ENCODE measurements at regions not wholly inside any gene's neighbourhood (a gene's known extent, or its start where the extent isn't known, plus 50 kb on each side); places are given as distances from the start of the nearest gene placed in this dataset.
"Not testable (repeated sequence)": the region's sequence is repeated elsewhere in the genome, so short reads cannot be mapped to it uniquely, and the experiment has no call there.

GRCh38 chr12:47362126-47362705, 282.5 kb upstream of the AMIGO2 start:
- H3K27me3 ChIP-seq, result no peaks in the 10 kb centered on the region
- no peak for DNase-seq
- H3K27ac ChIP-seq, result peak overlapping the region; percentile 35
- H3K9me3 ChIP-seq, result no peaks in the 10 kb centered on the region
- H3K4me1 ChIP-seq, result no peaks in the 10 kb centered on the region
- no peak for TF ChIP-seq CTCF (IDR thresholded peaks at IDR 0.05)
- no peaks in the 10 kb centered on the region for H3K36me3 ChIP-seq
- intact Hi-C loops (cut with DNase I), result no loop called here
- no peak overlapping the region for H3K9ac ChIP-seq (ENCODE audit: low read depth in 2 of 2, low read length in 2 of 2)
- no peak overlapping the region for H3K4me3 ChIP-seq

GRCh38 chr12:47361389-47362021, 281.7 kb upstream of the AMIGO2 start:
- Histone ChIP-seq H3K9me3 (no peaks in the 10 kb centered on the region), H3K27ac (peak overlapping the region; percentile 35), H3K4me1 (no peaks in the 10 kb centered on the region), H3K36me3 (no peaks in the 10 kb centered on the region), H3K9ac (ENCODE audit: low read depth in 2 of 2, low read length in 2 of 2) (no peak overlapping the region), H3K27me3 (no peaks in the 10 kb centered on the region), H3K4me3 (no peak overlapping the region)
- DNase-seq, result peak; percentile 28
- no peak for TF ChIP-seq CTCF (IDR thresholded peaks at IDR 0.05)
- intact Hi-C loops (cut with DNase I), result no loop called here

GRCh38 chr12:47360771-47361388, 281.1 kb upstream of the AMIGO2 start:
- H3K27ac ChIP-seq, result peak overlapping the region; percentile 35
- no peak for TF ChIP-seq CTCF (IDR thresholded peaks at IDR 0.05)
- no peak overlapping the region for H3K4me3 ChIP-seq
- DNase-seq, result no peak
- intact Hi-C loops (cut with DNase I), result no loop called here
- H3K9me3 ChIP-seq, result no peaks in the 10 kb centered on the region
- H3K4me1 ChIP-seq, result no peaks in the 10 kb centered on the region
- no peaks in the 10 kb centered on the region for H3K27me3 ChIP-seq
- H3K9ac ChIP-seq (ENCODE audit: low read depth in 2 of 2, low read length in 2 of 2), result no peak overlapping the region
- H3K36me3 ChIP-seq, result no peaks in the 10 kb centered on the region

- no peak for DNase-seq
- no peak overlapping the region for H3K9ac ChIP-seq (ENCODE audit: low read depth in 2 of 2, low read length in 2 of 2)
- no peak overlapping the region for H3K27ac ChIP-seq
- no peaks in the 10 kb centered on the region for H3K9me3 ChIP-seq
- intact Hi-C loops (cut with DNase I), result no loop called here
- no peaks in the 10 kb centered on the region for H3K4me1 ChIP-seq
- no peak overlapping the region for H3K4me3 ChIP-seq
- no peak for TF ChIP-seq CTCF (IDR thresholded peaks at IDR 0.05)
- no peaks in the 10 kb centered on the region for H3K36me3 ChIP-seq
- no peaks in the 10 kb centered on the region for H3K27me3 ChIP-seq
Observed at GRCh38 chr12:47360093-47360480, 280.3 kb upstream of the AMIGO2 start.

- Histone ChIP-seq H3K4me3 (no peak overlapping the region), H3K9me3 (no peaks in the 10 kb centered on the region), H3K36me3 (no peaks in the 10 kb centered on the region), H3K4me1 (no peaks in the 10 kb centered on the region), H3K9ac (ENCODE audit: low read depth in 2 of 2, low read length in 2 of 2) (no peak overlapping the region), H3K27ac (no peak overlapping the region), H3K27me3 (no peaks in the 10 kb centered on the region)
- DNase-seq, result no peak
- intact Hi-C loops (cut with DNase I), result no loop called here
- TF ChIP-seq CTCF (IDR thresholded peaks at IDR 0.05), result no peak
Observed at GRCh38 chr12:47359310-47360092, 279.7 kb upstream of the AMIGO2 start.

GRCh38 chr12:47357006-47357405, 277.2 kb upstream of the AMIGO2 start:
- H3K27ac ChIP-seq, result peak overlapping the region; percentile 30
- H3K9me3 ChIP-seq; H3K9ac ChIP-seq (ENCODE audit: low read depth in 2 of 2, low read length in 2 of 2); intact Hi-C loops (cut with DNase I); H3K4me1 ChIP-seq; H3K4me3 ChIP-seq; H3K27me3 ChIP-seq; H3K36me3 ChIP-seq; DNase-seq: not testable (repeated sequence)

All from colonic mucosa (tissue), 4 donors.